Tibial nerve (tissue), 4 donors: ENCODE measurements at regions not wholly inside any gene's neighbourhood (a gene's known extent, or its start where the extent isn't known, plus 50 kb on each side); places are given as distances from the start of the nearest gene placed in this dataset.

Experiments
- EP300 ChIP-seq, 2 donors: sonication (generic); formaldehyde crosslinking; IDR thresholded peaks; one replicate each; pipeline ENCODE4 v1.6.1; 2017; ENCODE audit warnings: antibody characterized with exemption in 2 of 2, mild to moderate bottlenecking in 1 of 2
- POLR2A ChIP-seq, 2 donors: fragments of 450-650 bp; IDR thresholded peaks; one replicate each; pipeline ENCODE4 v1.6.1; 2017; ENCODE audit warnings: antibody characterized with exemption in 2 of 2, mild to moderate bottlenecking in 2 of 2, moderate library complexity in 2 of 2
- TF ChIP-seq, protein P1 (sequence below), 5 experiments: fragments of 200-600 bp in 3 of 5; fragments of 450-650 bp in 2 of 5; sonication (generic) in 3 of 5; IDR thresholded peaks; one replicate each; pipeline ENCODE4 v1.5.1; 2016 to 2019; ENCODE audit warnings: antibody characterized with exemption in 5 of 5, mild to moderate bottlenecking in 3 of 5, moderate library complexity in 2 of 5

GRCh38 chr11:96466607-96467006, 76.8 kb downstream of the JRKL start:
- TF ChIP-seq, protein P1, sequence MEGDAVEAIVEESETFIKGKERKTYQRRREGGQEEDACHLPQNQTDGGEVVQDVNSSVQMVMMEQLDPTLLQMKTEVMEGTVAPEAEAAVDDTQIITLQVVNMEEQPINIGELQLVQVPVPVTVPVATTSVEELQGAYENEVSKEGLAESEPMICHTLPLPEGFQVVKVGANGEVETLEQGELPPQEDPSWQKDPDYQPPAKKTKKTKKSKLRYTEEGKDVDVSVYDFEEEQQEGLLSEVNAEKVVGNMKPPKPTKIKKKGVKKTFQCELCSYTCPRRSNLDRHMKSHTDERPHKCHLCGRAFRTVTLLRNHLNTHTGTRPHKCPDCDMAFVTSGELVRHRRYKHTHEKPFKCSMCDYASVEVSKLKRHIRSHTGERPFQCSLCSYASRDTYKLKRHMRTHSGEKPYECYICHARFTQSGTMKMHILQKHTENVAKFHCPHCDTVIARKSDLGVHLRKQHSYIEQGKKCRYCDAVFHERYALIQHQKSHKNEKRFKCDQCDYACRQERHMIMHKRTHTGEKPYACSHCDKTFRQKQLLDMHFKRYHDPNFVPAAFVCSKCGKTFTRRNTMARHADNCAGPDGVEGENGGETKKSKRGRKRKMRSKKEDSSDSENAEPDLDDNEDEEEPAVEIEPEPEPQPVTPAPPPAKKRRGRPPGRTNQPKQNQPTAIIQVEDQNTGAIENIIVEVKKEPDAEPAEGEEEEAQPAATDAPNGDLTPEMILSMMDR (IDR thresholded peaks at IDR 0.05), result no peak
- TF ChIP-seq POLR2A (IDR thresholded peaks at IDR 0.05), result no peak
- no peak for TF ChIP-seq EP300 (IDR thresholded peaks at IDR 0.05)
